ENCODE measurements at regions not wholly inside any gene's neighbourhood (a gene's known extent, or its start where the extent isn't known, plus 50 kb on each side); places are given as distances from the start of the nearest gene placed in this dataset.

DNA sequence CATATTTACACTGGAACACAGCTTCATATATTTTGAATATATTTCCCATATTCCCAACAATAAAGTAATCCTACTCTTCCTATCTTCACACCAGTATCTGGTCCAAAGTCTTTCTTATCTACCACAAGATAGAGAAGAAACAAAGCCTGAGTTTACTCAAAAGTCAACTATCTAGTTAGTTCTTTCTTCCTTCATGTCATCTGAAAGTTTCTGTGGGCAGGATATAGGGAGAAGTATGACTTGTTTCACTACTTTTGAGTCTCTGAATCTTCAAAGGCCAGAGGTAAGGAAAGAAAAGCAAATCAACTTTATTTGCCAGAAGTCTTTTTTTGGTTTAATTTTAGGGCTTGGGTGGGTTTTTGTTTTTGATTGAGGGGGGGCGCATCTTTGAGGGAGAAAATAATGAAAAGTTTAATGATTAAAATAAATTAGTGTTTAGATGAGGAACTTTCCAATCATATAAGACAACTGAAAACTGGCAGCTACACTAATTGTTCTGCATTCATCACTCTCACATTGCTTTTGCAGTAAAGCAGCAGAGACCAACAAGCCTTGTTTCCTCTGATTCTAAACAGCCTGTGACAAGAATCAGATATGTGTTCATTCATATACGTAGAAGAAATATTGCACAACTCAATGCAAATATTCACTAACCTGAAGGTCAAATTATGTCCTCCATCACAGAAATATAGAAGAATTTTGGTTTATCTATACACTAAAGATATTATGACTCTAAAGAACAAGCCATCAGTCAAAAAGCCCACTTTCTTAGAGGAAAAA is 421.4 kb downstream of the SHQ1 start:
- ATAC-seq = peak in 1 of 3 donors; percentile 28
- Mint-ChIP-seq H3K4me1 (peaks cover 76 to 82% of the 10 kb centered on the region in 2 donors), H3K4me3 (peak overlapping the region; percentile 17), H3K9me3 (peaks cover 0 to 5% of the 10 kb centered on the region in 2 donors), H3K27ac (peak overlapping the region; percentile 59 to 79), H3K36me3 (no peaks in the 10 kb centered on the region), H3K27me3 (ENCODE audit: low read depth in 2 of 2) (no peaks in the 10 kb centered on the region)
- intact Hi-C loops (cut with micrococcal nuclease) = no loop called here
- H3K4me1 ChIP-seq (ENCODE audit: control insufficient read depth, insufficient read depth, low read length) = peaks cover 3% of the 10 kb centered on the region
- no peak for DNase-seq
- no CpG with 5 or more reads among the region's 2 CpGs for WGBS (ENCODE audit: insufficient coverage)
- H3K27me3 ChIP-seq (ENCODE audit: control insufficient read depth, insufficient read depth, low read length) = no peaks in the 10 kb centered on the region
- no peaks in the 10 kb centered on the region for H3K36me3 ChIP-seq (ENCODE audit: control insufficient read depth, insufficient read depth, low read length)
- H3K9me3 ChIP-seq (ENCODE audit: control insufficient read depth, insufficient read depth, low read length) = no peaks in the 10 kb centered on the region
- H3K4me3 ChIP-seq (ENCODE audit: low read length) = no peak overlapping the region
- H3K27ac ChIP-seq (ENCODE audit: low read length) = no peak overlapping the region
- TF ChIP-seq, protein P1, sequence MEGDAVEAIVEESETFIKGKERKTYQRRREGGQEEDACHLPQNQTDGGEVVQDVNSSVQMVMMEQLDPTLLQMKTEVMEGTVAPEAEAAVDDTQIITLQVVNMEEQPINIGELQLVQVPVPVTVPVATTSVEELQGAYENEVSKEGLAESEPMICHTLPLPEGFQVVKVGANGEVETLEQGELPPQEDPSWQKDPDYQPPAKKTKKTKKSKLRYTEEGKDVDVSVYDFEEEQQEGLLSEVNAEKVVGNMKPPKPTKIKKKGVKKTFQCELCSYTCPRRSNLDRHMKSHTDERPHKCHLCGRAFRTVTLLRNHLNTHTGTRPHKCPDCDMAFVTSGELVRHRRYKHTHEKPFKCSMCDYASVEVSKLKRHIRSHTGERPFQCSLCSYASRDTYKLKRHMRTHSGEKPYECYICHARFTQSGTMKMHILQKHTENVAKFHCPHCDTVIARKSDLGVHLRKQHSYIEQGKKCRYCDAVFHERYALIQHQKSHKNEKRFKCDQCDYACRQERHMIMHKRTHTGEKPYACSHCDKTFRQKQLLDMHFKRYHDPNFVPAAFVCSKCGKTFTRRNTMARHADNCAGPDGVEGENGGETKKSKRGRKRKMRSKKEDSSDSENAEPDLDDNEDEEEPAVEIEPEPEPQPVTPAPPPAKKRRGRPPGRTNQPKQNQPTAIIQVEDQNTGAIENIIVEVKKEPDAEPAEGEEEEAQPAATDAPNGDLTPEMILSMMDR (IDR thresholded peaks at IDR 0.05) = no peak

DNA sequence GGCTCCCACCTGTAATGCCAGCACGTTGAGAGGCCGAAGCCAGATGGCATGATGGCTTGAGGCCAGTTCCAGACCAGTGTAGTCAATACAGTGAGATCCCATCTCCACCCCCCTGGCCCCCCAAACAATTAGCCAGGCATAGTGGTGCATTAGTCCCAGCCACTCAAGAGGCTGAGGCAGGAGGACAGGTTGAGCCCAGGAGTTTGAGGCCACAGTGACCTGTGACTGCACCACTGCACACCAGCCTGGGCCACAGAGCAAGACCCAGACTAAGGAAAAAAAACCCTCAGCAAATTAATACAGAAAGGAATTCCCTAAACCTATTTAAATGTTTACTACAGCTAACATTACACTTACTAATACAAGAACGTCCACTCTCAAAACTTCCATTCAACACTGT is 424.6 kb downstream of the SHQ1 start:
- 92% methylated on average over 3 of the region's 3 CpGs for WGBS (ENCODE audit: insufficient coverage)
- Mint-ChIP-seq H3K4me1 (peaks cover 76 to 84% of the 10 kb centered on the region in 2 donors), H3K4me3 (no peak overlapping the region), H3K27me3 (ENCODE audit: low read depth in 2 of 2) (no peaks in the 10 kb centered on the region), H3K27ac (no peak overlapping the region), H3K9me3 (peaks cover 0 to 6% of the 10 kb centered on the region in 2 donors), H3K36me3 (no peaks in the 10 kb centered on the region)
- intact Hi-C loops (cut with micrococcal nuclease) = no loop called here
- TF ChIP-seq, protein P1 (IDR thresholded peaks at IDR 0.05) = no peak
- Histone ChIP-seq H3K36me3 (ENCODE audit: control insufficient read depth, insufficient read depth, low read length) (no peaks in the 10 kb centered on the region), H3K4me1 (ENCODE audit: control insufficient read depth, insufficient read depth, low read length) (peaks cover 3% of the 10 kb centered on the region), H3K27me3 (ENCODE audit: control insufficient read depth, insufficient read depth, low read length) (no peaks in the 10 kb centered on the region), H3K27ac (ENCODE audit: low read length) (no peak overlapping the region), H3K9me3 (ENCODE audit: control insufficient read depth, insufficient read depth, low read length) (no peaks in the 10 kb centered on the region), H3K4me3 (ENCODE audit: low read length) (no peak overlapping the region)
- ATAC-seq (no peak), DNase-seq (no peak)

DNA sequence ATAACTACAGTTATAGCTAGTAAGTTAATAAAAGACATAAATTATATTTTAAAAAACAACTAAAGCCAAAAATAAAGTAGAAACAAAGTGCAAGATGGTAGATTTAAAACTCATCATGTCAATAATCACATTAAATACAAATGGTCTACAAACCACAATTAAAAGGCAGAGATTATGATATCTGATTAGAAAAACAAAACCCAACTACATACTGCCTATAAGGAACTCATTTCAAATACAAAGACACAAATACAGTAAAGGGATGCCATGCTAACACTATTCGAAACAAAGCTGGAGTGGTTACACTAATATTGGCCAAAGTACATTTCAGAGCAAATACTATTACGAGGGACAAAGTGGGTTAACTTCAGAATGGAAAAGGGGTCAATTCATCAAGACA is 426.5 kb downstream of the SHQ1 start:
- H3K4me1 ChIP-seq (ENCODE audit: control insufficient read depth, insufficient read depth, low read length) = peaks cover 3% of the 10 kb centered on the region
- no peaks in the 10 kb centered on the region for H3K9me3 ChIP-seq (ENCODE audit: control insufficient read depth, insufficient read depth, low read length)
- no peak overlapping the region for H3K27ac ChIP-seq (ENCODE audit: low read length)
- ATAC-seq (no peak), DNase-seq (no peak)
- Mint-ChIP-seq H3K4me1 (peaks cover 74 to 80% of the 10 kb centered on the region in 2 donors), H3K36me3 (no peaks in the 10 kb centered on the region), H3K27ac (peak overlapping the region in 1 of 2 donors; percentile 18), H3K9me3 (peaks cover 0 to 6% of the 10 kb centered on the region in 2 donors), H3K27me3 (ENCODE audit: low read depth in 2 of 2) (no peaks in the 10 kb centered on the region), H3K4me3 (no peak overlapping the region)
- TF ChIP-seq, protein P1 (IDR thresholded peaks at IDR 0.05) = no peak
- intact Hi-C loops (cut with micrococcal nuclease) = loop anchor here (2.0 kb wide), 1 partner anchor 15 kb away; no protein-coding TSS in a partner anchor
- no peaks in the 10 kb centered on the region for H3K36me3 ChIP-seq (ENCODE audit: control insufficient read depth, insufficient read depth, low read length)
- H3K27me3 ChIP-seq (ENCODE audit: control insufficient read depth, insufficient read depth, low read length) = no peaks in the 10 kb centered on the region
- 100% methylated on average over 2 of the region's 2 CpGs for WGBS (ENCODE audit: insufficient coverage)
- H3K4me3 ChIP-seq (ENCODE audit: low read length) = no peak overlapping the region
